ENCODE measurements at regions not wholly inside any gene's neighbourhood (a gene's known extent, or its start where the extent isn't known, plus 50 kb on each side); places are given as distances from the start of the nearest gene placed in this dataset.

DNA sequence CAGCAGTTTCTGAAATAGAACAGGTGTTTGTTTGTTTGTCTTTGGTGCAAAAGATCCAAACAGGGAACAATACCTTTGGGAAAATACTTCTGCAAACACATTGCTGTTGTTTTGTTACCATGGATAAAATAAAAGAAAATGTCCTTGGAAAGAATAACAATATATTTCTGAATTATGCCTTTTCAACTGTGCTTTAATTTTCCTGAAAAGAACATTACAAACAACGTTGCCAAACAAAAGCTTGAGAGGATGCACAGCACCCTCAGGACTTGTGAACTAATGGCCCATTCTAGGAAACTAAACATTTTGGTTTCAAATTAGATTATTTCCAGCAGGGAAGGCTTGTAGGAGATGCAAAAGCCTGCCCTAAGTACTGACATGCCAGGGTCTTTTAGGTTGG lies 967.2 kb downstream of the TLE4 start:
- H3K27ac ChIP-seq = no peak overlapping the region
- no peaks in the 10 kb centered on the region for H3K36me3 ChIP-seq
- no peaks in the 10 kb centered on the region for H3K27me3 ChIP-seq
- H3K4me2 ChIP-seq = no peak overlapping the region
- H3K9me3 ChIP-seq (replicated peaks in 1 of 11) = 0 out of 22 replicates have a peak, but pooled peaks cover 0 to 2% (median 0%) of the 10 kb centered on the region in 11 experiments
- H3K4me3 ChIP-seq = no peak overlapping the region
- no peak overlapping the region for H3K9ac ChIP-seq
- TF ChIP-seq Cebpa-rat (IDR thresholded peaks at IDR 0.05) = no peak
- no peaks in the 10 kb centered on the region for H4K20me1 ChIP-seq
- no peaks in the 10 kb centered on the region for H3K4me1 ChIP-seq

DNA sequence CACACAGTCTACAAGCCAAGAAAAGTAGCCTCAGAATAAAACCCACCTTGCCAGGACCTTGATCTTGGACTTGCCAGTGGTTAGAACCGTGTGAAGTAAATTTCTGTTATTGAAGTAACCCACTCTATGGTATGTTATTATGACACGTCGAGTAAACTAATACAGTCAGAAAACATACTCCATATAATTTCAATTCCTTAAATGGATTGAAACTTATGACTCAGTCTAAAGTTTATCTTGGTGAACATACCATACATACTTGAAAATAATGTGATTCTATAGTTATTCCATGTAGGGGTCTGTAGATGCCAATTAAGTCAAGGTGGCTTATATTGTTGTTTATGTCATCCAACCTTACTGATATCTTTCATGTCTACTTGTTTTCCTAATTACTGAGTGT lies 950.7 kb downstream of the TLE4 start:
- Histone ChIP-seq H3K9ac (no peak overlapping the region), H3K27me3 (no peaks in the 10 kb centered on the region), H3K36me3 (no peaks in the 10 kb centered on the region), H3K27ac (no peak overlapping the region), H3K4me3 (no peak overlapping the region), H3K4me2 (no peak overlapping the region), H3K9me3 (replicated peaks in 1 of 11) (peaks cover 5 to 20% (median 13%) of the 10 kb centered on the region in 11 experiments; a peak in 15 of 22 replicates), H3K4me1 (no peaks in the 10 kb centered on the region), H4K20me1 (no peaks in the 10 kb centered on the region)
- no peak for TF ChIP-seq Cebpa-rat (IDR thresholded peaks at IDR 0.05)

DNA sequence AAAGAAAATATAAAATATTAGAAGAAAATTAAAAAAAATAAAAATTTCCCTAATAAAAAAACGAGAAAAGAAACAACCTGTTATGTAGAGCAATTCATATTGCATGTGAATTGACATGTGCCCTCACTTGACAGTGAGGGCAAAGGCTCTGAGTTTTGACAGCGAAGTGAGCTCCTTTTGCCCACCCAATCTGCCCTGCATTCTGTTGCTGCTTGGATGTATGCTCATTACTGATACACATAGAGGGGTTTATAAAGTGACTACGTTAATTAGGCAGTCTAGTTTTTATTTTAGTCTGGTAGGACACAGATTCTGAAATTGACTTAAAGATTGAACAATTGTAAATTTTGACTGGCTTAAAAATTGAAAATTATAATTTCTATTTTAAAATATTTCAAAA lies 949.4 kb downstream of the TLE4 start:
- Histone ChIP-seq H3K9me3 (replicated peaks in 1 of 11) (peaks cover 0 to 7% (median 4%) of the 10 kb centered on the region in 11 experiments; a peak in 7 of 22 replicates), H3K27ac (no peak overlapping the region), H4K20me1 (no peaks in the 10 kb centered on the region), H3K36me3 (no peaks in the 10 kb centered on the region), H3K9ac (no peak overlapping the region), H3K4me1 (no peaks in the 10 kb centered on the region), H3K4me3 (no peak overlapping the region), H3K4me2 (no peak overlapping the region), H3K27me3 (no peaks in the 10 kb centered on the region)
- TF ChIP-seq Cebpa-rat (IDR thresholded peaks at IDR 0.05) = no peak

DNA sequence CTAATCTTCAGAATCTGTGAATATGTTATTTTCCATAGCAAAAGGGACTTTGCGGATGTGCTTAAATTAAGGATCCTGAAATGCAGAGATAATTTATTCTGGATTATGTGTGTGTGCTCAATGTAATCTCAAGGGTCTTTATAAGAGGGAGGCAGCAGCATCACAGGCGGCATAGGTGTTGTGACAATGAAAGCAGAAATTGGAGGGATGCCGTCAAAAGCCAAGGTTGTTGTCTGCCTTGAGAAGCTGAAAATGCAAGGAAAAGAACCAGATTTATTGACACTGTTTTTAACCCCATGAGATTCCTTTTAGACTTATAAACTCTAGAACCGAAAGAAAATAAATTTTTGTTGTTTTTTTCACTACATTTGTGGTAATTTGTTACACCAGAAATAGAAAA lies 948.5 kb downstream of the TLE4 start:
- Histone ChIP-seq H3K9me3 (replicated peaks in 1 of 11) (peaks cover 0 to 7% (median 0%) of the 10 kb centered on the region in 11 experiments; a peak in 1 of 22 replicates), H3K9ac (no peak overlapping the region), H3K4me1 (no peaks in the 10 kb centered on the region), H3K36me3 (no peaks in the 10 kb centered on the region), H3K27me3 (no peaks in the 10 kb centered on the region), H3K4me3 (no peak overlapping the region), H4K20me1 (no peaks in the 10 kb centered on the region), H3K27ac (no peak overlapping the region), H3K4me2 (no peak overlapping the region)
- no peak for TF ChIP-seq Cebpa-rat (IDR thresholded peaks at IDR 0.05)

DNA sequence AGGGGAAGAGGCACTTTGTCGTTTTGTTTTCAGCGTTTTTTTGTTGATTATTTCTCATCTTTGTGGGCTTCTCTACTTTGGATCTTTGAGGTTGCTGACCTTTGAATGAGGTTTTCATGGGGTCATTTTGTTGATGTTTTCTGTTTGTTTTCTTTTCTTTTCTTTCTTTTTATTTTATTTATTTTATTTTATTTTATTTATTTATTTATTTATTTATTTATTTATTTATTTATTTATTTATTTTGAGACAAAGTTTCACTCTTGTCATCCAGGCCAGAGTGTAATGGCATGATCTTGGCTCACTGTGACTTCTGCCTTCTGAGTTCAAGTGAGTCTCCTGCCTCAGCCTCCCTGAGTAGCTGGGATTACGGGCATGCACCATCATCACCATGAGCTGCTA lies 946.7 kb downstream of the TLE4 start:
- H3K9me3 ChIP-seq (replicated peaks in 1 of 11) = 0 out of 22 replicates have a peak, but pooled peaks cover 0 to 4% (median 0%) of the 10 kb centered on the region in 11 experiments
- no peak overlapping the region for H3K4me3 ChIP-seq
- TF ChIP-seq Cebpa-rat (IDR thresholded peaks at IDR 0.05) = no peak
- no peaks in the 10 kb centered on the region for H3K4me1 ChIP-seq
- no peaks in the 10 kb centered on the region for H4K20me1 ChIP-seq
- no peak overlapping the region for H3K4me2 ChIP-seq
- no peaks in the 10 kb centered on the region for H3K27me3 ChIP-seq
- no peak overlapping the region for H3K27ac ChIP-seq
- no peak overlapping the region for H3K9ac ChIP-seq
- no peaks in the 10 kb centered on the region for H3K36me3 ChIP-seq

DNA sequence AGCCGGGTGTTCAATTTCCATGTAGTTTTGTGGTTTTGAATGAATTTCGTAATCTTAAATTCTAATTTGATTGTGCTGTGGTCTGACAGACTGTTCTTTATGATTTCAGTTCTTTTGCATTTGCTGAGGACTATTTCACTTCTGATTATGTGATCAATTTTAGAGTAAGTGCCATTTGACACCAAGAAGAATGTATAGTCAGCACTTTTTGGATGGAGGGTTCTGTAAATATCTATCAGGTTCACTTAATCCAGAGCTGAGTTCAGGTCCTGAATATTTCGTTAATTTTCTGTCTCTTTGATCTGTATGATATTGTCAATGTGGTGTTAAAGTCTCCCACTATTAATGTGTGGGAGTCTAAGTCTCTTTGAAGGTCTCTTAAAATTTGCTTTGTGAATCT lies 944.9 kb downstream of the TLE4 start:
- Histone ChIP-seq H3K4me3 (no peak overlapping the region), H3K9ac (no peak overlapping the region), H3K4me2 (no peak overlapping the region), H3K4me1 (no peaks in the 10 kb centered on the region), H3K36me3 (no peaks in the 10 kb centered on the region), H3K27me3 (no peaks in the 10 kb centered on the region), H4K20me1 (no peaks in the 10 kb centered on the region), H3K27ac (no peak overlapping the region), H3K9me3 (replicated peaks in 1 of 11) (0 out of 22 replicates have a peak, but pooled peaks cover 0 to 4% (median 0%) of the 10 kb centered on the region in 11 experiments)
- TF ChIP-seq Cebpa-rat (IDR thresholded peaks at IDR 0.05) = no peak

DNA sequence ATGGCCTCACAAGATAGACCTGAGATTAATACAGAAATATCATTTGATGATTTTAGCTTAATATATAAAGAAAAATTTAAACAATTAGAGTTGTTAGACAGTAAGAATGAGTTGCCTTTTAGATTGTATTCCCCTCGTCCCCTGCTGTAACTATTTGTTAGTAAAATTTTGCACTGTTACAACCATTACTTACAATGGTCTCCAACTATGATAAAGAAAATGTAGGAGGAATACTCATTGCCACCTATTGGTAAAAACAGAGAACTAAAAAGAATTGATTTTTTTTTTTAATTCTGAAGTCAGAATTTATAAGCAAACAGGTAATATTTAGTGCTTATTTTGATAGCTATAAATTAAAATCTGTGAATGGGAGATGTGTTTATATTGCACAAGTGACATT lies 937.6 kb downstream of the TLE4 start:
- Histone ChIP-seq H4K20me1 (no peaks in the 10 kb centered on the region), H3K4me3 (no peak overlapping the region), H3K27ac (no peak overlapping the region), H3K36me3 (no peaks in the 10 kb centered on the region), H3K9me3 (replicated peaks in 1 of 11) (no peaks in the 10 kb centered on the region), H3K4me1 (no peaks in the 10 kb centered on the region), H3K9ac (no peak overlapping the region), H3K4me2 (no peak overlapping the region), H3K27me3 (no peaks in the 10 kb centered on the region)
- TF ChIP-seq Cebpa-rat (IDR thresholded peaks at IDR 0.05) = no peak

DNA sequence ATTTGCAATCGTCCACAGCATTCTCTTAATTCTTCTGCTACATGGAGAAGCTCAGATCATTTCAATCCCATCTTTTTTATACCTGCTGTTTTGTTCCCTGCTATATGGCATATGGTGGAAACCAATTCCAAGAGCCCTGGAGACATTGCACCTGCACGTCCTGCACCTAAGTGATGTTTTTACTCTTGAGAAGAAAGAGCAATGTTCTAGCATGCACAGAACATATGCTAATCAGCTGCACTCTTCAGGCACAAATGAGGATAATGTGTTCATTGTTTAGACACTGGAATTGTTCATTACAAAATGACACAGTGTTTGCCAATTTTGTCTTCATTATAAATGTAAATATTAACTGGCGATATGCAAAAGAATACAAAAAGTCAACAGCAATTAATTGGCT lies 935.8 kb downstream of the TLE4 start:
- TF ChIP-seq Cebpa-rat (IDR thresholded peaks at IDR 0.05) = no peak
- H4K20me1 ChIP-seq = no peaks in the 10 kb centered on the region
- H3K4me1 ChIP-seq = no peaks in the 10 kb centered on the region
- H3K4me3 ChIP-seq = no peak overlapping the region
- no peak overlapping the region for H3K4me2 ChIP-seq
- no peak overlapping the region for H3K27ac ChIP-seq
- H3K9ac ChIP-seq = no peak overlapping the region
- no peaks in the 10 kb centered on the region for H3K27me3 ChIP-seq
- no peaks in the 10 kb centered on the region for H3K9me3 ChIP-seq (replicated peaks in 1 of 11)
- H3K36me3 ChIP-seq = no peaks in the 10 kb centered on the region

DNA sequence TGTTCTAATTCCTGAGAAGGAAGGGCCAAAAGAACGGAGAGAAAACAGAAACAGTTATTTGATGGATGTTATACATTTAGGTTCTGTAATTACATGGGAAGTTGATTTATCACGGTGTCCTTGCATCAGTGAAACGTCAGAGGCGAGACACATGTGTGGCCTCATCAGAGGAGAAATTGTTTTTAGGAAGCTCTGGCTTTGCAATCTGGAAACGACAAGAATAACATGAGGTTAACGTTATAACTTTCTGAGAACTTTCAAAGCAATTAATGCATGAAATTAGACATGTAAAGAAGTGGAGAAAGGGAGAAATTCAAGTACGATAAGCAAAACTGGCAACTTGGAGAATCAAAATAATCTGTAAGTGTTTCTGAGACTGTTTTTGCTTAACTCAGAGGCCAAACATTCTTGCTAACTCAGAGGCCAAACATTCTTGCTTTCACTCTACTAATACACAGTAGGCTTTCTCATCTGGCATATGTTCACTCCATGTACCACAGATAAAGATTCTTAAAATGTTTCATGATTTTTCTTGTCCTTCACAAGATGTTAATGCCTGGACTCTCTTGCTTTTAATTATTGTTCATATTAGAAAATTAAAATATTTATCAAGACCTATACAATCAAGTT lies 933.0 kb downstream of the TLE4 start:
- Histone ChIP-seq H3K27me3 (no peaks in the 10 kb centered on the region), H3K9ac (no peak overlapping the region), H3K9me3 (replicated peaks in 1 of 11) (no peaks in the 10 kb centered on the region), H3K4me2 (no peak overlapping the region), H3K27ac (no peak overlapping the region), H4K20me1 (no peaks in the 10 kb centered on the region), H3K36me3 (no peaks in the 10 kb centered on the region), H3K4me1 (0 out of 20 replicates have a peak, but pooled peaks cover 0 to 15% (median 0%) of the 10 kb centered on the region in 10 experiments), H3K4me3 (no peak overlapping the region)
- TF ChIP-seq Cebpa-rat (IDR thresholded peaks at IDR 0.05) = no peak

DNA sequence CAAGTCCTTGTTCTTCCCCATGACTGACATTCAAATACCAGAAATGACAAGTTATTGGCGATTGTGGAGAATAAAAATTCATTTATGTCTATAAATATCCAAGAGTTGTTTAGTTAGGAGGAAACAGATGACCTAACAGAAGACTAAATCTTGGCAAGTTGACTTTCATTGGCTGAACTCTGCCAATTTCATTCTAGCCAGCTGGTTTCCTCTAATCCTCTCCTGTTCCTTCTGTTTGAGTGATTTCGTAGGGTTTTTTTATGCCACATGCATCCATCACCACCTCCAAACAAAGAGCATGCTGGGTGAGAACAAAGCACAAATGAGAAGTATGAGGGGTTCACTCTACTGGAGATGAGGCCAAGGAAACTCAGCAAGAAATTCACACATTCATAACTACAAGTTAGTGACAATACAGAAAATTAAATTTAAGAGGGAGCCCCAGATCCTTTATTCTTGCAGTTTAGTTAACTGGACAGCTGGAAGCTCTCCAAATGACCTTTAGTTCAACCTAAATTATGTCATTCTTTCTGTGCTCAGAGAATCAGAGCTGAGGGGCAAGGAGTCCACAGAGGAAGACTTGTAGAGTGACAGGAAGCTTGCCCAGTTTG lies 932.0 kb downstream of the TLE4 start:
- no peak for TF ChIP-seq Cebpa-rat (IDR thresholded peaks at IDR 0.05)
- no peaks in the 10 kb centered on the region for H3K9me3 ChIP-seq (replicated peaks in 1 of 11)
- H3K9ac ChIP-seq = no peak overlapping the region
- H4K20me1 ChIP-seq = no peaks in the 10 kb centered on the region
- no peaks in the 10 kb centered on the region for H3K27me3 ChIP-seq
- no peaks in the 10 kb centered on the region for H3K36me3 ChIP-seq
- H3K4me1 ChIP-seq = 0 out of 20 replicates have a peak, but pooled peaks cover 0 to 15% (median 0%) of the 10 kb centered on the region in 10 experiments
- no peak overlapping the region for H3K4me3 ChIP-seq
- H3K4me2 ChIP-seq = no peak overlapping the region
- H3K27ac ChIP-seq = no peak overlapping the region

All from BLaER1 treated with 17β-estradiol and CSF1 and Interleukin-3, amounts not matched to agents 10 nM and 100 nM (cell line).